GM12872 (cell line): ENCODE measurements at regions not wholly inside any gene's neighbourhood (a gene's known extent, or its start where the extent isn't known, plus 50 kb on each side); places are given as distances from the start of the nearest gene placed in this dataset.

Source experiments
- TF ChIP-seq, protein P1 (sequence below): IDR thresholded peaks from 3 replicates; pipeline ENCODE4 v1.5.1; 2011; ENCODE audit warnings: low read depth, mild to moderate bottlenecking, low read length, moderate library complexity; ENCODE audit not compliant: insufficient read depth

DNA sequence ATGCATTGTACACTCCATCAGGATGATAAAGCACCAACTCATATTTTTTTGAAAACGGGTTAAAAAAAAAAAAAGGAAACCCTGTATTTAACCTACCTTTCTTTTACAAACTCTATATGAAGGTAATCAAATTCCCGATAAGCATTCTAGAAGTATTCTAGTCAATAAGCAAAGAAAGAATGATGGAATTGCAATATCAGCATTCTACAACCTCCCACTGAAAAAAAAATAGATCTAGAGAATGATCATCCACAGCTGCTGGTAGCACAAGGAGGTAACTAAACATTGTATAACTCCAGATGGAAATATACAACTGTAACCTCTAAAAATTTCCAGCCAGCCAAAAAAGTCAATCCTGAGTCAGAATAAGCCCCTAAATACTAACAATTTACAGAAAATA is 95.3 kb upstream of the DCC start:
- TF ChIP-seq, protein P1, sequence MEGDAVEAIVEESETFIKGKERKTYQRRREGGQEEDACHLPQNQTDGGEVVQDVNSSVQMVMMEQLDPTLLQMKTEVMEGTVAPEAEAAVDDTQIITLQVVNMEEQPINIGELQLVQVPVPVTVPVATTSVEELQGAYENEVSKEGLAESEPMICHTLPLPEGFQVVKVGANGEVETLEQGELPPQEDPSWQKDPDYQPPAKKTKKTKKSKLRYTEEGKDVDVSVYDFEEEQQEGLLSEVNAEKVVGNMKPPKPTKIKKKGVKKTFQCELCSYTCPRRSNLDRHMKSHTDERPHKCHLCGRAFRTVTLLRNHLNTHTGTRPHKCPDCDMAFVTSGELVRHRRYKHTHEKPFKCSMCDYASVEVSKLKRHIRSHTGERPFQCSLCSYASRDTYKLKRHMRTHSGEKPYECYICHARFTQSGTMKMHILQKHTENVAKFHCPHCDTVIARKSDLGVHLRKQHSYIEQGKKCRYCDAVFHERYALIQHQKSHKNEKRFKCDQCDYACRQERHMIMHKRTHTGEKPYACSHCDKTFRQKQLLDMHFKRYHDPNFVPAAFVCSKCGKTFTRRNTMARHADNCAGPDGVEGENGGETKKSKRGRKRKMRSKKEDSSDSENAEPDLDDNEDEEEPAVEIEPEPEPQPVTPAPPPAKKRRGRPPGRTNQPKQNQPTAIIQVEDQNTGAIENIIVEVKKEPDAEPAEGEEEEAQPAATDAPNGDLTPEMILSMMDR, result no peak

DNA sequence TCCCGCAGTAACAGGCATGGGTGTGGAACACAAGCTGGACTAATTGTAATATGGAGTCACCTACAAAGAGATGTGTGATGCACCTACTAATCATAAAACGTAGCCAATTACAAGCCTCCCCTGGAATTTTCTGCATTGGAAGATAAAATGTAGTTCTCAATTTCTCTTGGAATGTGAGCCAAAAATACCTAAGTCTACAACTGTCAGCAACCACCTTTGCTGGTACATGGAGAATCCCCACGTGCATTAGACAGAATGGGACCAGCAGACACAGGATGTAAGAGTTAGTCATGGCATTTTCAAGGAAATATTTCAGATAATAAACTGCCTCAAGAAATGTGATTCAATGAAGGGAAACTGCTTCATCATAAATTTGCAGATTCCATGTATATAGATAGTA is 85.6 kb upstream of the DCC start:
- TF ChIP-seq, protein P1, result no peak

DNA sequence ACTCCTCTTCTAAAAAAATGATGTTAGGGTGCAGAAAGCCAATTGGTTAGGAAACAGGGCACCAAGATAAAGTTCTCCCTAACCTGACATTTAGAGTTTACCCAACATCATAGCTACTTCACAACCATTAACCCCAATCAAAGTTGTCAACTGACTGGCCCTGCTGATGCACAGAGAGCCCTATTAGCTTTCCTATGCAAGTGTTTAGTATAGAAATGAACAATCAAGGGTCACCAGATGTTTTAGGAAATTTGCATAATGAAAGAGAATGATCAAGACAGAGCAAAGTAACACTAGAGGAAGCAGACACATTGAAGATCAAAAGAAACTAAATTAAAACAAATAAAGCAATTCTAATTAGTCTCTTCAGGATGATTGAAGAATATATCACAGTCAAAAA is 64.2 kb upstream of the DCC start:
- TF ChIP-seq, protein P1, result no peak

DNA sequence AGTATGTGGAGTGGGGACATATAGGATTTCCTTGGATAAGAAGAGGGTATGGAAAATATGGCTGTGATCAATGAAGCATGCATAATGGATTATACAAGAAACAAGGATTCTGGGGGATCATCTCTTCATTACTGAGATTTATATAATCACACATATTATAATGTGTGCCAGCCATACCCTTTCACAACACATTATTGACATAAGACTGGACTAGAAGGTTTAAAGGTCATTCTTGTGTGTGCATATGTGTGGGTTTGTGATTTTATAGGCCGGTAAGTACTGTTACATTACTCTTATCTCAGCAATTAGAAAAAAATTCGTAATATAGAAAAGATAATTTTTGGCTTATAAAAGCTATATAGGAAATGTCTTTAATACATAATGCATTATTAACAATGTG is 62.2 kb upstream of the DCC start:
- TF ChIP-seq, protein P1, result no peak

DNA sequence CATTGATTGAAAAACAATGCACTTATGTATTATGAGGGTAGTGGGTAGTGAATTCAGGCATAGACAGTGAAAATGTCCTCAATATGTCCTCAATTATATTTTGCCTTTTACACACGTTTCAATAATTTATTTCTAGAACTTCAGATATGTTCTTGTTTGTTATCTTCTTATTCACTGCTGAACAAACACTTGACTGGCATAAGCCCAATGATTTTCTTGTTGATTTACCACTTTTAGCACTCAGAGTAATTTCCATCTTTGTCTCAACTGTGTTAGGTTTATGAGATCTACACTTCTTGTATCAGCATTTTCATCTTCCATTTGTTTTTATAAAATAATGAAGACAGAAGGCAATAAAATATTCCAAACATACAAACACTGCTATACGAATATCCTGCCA is 61.8 kb upstream of the DCC start:
- TF ChIP-seq, protein P1, result no peak

DNA sequence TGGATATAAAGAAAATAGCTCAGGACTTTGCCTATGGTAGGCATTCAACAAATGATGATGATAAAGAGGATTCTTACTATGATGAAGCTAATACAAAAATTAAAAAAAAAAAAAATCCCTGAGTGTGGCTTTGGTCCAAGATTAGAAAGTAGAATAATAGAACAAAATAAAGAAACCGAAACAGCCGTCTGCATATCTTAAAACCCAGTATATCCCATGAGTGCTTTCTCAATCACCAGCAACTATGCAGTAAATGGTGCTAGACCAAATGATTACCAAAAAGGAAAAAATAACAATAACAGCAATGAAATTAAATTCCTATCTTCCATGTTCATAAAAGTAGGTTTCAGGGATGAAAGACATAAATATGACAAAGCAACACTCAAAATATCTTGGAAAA is 59.3 kb upstream of the DCC start:
- TF ChIP-seq, protein P1, result no peak

DNA sequence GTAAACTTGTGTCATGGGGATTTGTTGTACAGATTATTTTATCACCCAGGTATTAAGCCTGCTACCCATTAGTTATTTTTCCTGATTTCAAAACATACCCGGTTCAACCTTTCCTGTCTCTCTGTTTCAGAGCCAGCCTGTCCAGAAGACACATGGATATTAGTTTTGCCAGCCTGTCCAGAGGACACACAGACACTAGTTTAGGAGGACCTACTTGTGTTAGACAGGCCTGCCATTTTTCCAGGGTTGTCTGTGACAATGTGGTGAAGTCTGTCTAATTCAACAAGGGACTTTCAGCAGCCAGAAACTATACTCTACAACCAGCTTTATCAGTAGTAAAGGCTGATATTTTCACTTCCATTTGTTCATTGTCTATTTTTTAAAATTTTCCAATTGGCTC is 56.1 kb upstream of the DCC start:
- TF ChIP-seq, protein P1, result no peak

DNA sequence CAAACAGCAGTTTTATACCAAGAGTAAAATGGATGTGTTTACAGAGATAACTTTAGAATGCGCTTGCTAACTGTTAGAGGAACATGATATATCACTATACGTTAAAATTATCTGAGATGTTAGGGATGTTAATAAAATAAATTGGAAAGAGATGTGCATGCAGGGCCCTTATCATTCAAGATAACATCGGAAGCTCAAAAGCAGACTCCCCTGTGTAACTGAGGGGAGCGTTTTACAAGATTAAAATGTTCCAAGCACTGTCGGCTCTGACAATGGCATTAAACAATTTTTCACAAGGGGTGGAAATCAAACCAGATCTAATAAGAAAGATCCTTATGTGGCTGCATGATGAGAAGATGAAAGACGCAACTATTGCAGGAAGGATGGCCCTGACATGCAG is 53.3 kb upstream of the DCC start:
- TF ChIP-seq, protein P1, result no peak
